ENCODE measurements at regions not wholly inside any gene's neighbourhood (a gene's known extent, or its start where the extent isn't known, plus 50 kb on each side); places are given as distances from the start of the nearest gene placed in this dataset.

DNA sequence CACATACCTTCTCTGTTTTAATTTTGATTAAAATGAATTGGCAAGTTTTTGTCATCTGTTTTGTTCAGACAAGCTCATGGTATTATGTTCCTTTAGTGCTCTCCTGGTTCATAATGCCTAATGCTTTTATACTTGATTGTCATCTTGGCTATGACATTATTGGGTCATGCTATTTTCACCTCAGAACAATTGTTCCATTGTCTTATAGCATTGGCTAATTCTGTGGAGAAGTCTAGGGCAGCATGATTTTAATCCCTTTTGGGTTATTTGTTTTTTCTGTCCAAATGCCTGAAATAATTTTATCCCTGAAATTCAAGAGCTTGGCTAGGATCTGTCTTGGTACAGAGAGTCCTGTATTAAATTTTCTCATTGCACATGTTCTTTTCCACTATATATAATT, 83.8 kb upstream of the CCDC85A start:
- H3K27me3 ChIP-seq (ENCODE audit: insufficient read depth, low read length, poor library complexity, severe bottlenecking) = no peaks in the 10 kb centered on the region
- no peaks in the 10 kb centered on the region for H3K9me3 ChIP-seq (ENCODE audit: insufficient read depth, low read depth, low read length)
- H3K4me2 ChIP-seq (ENCODE audit: low read depth, low read length, poor library complexity, severe bottlenecking) = no peak overlapping the region
- no peaks in the 10 kb centered on the region for H3K4me1 ChIP-seq (ENCODE audit: insufficient read depth, low read length, poor library complexity, severe bottlenecking)
- TF ChIP-seq CTCF (conservative IDR thresholded peaks at IDR 0.05; ENCODE audit: low read length) (no peak), EZH2phosphoT487 (IDR thresholded peaks at IDR 0.05; ENCODE audit: borderline replicate concordance) (no peak)
- no peaks in the 10 kb centered on the region for H3K36me3 ChIP-seq (ENCODE audit: insufficient read depth, low read length)
- H3K9me2 ChIP-seq (replicated peaks; ENCODE audit: low read depth, low read length) = no peaks in the 10 kb centered on the region
- no peak overlapping the region for H3K4me3 ChIP-seq (ENCODE audit: low read length, poor library complexity, severe bottlenecking)
- H3K79me2 ChIP-seq (ENCODE audit: insufficient read depth, low read length) = no peaks in the 10 kb centered on the region
- no peak overlapping the region for H2AFZ ChIP-seq (ENCODE audit: low read length)
- no peaks in the 10 kb centered on the region for H4K20me1 ChIP-seq (ENCODE audit: insufficient read depth, low read length, poor library complexity, severe bottlenecking)
- no peak overlapping the region for H3K9ac ChIP-seq (ENCODE audit: low read depth, low read length, poor library complexity, severe bottlenecking)
- no peaks in the 10 kb centered on the region for H3F3A ChIP-seq (ENCODE audit: low read depth)

GRCh38 chr2:56100791-56101312, 82.9 kb upstream of the CCDC85A start:
- H3K36me3 ChIP-seq (ENCODE audit: insufficient read depth, low read length) = no peaks in the 10 kb centered on the region
- no peak for TF ChIP-seq EZH2phosphoT487 (IDR thresholded peaks at IDR 0.05; ENCODE audit: borderline replicate concordance)
- no peak for TF ChIP-seq CTCF (conservative IDR thresholded peaks at IDR 0.05; ENCODE audit: low read length)
- H3K9me2 ChIP-seq (replicated peaks; ENCODE audit: low read depth, low read length) = no peaks in the 10 kb centered on the region
- no peak overlapping the region for H3K4me3 ChIP-seq (ENCODE audit: low read length, poor library complexity, severe bottlenecking)
- H3K4me2 ChIP-seq (ENCODE audit: low read depth, low read length, poor library complexity, severe bottlenecking) = no peak overlapping the region
- no peak overlapping the region for H2AFZ ChIP-seq (ENCODE audit: low read length)
- no peaks in the 10 kb centered on the region for H4K20me1 ChIP-seq (ENCODE audit: insufficient read depth, low read length, poor library complexity, severe bottlenecking)
- no peaks in the 10 kb centered on the region for H3K27me3 ChIP-seq (ENCODE audit: insufficient read depth, low read length, poor library complexity, severe bottlenecking)
- no peaks in the 10 kb centered on the region for H3K79me2 ChIP-seq (ENCODE audit: insufficient read depth, low read length)
- no peaks in the 10 kb centered on the region for H3K9me3 ChIP-seq (ENCODE audit: insufficient read depth, low read depth, low read length)
- H3K4me1 ChIP-seq (ENCODE audit: insufficient read depth, low read length, poor library complexity, severe bottlenecking) = no peaks in the 10 kb centered on the region
- no peaks in the 10 kb centered on the region for H3F3A ChIP-seq (ENCODE audit: low read depth)
- no peak overlapping the region for H3K9ac ChIP-seq (ENCODE audit: low read depth, low read length, poor library complexity, severe bottlenecking)

DNA sequence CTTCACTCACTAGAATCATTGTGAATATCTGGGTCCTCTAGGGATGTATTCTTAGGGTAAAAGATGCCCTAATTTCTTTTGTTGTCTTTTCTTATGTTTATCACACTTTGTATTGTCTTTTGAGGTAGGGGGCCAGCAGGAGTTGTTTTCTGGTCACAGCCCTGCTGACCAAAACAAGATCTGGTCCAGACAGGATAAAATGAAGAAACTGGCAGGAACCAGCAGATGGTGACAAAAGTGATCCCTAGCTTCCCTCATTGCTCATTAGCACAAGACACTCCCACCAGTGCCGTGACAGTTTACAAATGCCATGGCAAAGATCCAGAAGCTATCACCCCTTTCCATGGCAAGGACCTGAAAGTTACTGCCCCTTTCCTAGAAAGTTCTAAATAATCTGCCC, 81.7 kb upstream of the CCDC85A start:
- Histone ChIP-seq H3K9me3 (ENCODE audit: insufficient read depth, low read depth, low read length) (no peaks in the 10 kb centered on the region), H3K27me3 (ENCODE audit: insufficient read depth, low read length, poor library complexity, severe bottlenecking) (no peaks in the 10 kb centered on the region), H3F3A (ENCODE audit: low read depth) (no peaks in the 10 kb centered on the region), H4K20me1 (ENCODE audit: insufficient read depth, low read length, poor library complexity, severe bottlenecking) (no peaks in the 10 kb centered on the region), H2AFZ (ENCODE audit: low read length) (no peak overlapping the region), H3K9ac (ENCODE audit: low read depth, low read length, poor library complexity, severe bottlenecking) (no peak overlapping the region), H3K4me1 (ENCODE audit: insufficient read depth, low read length, poor library complexity, severe bottlenecking) (no peaks in the 10 kb centered on the region), H3K79me2 (ENCODE audit: insufficient read depth, low read length) (no peaks in the 10 kb centered on the region), H3K4me3 (ENCODE audit: low read length, poor library complexity, severe bottlenecking) (no peak overlapping the region), H3K36me3 (ENCODE audit: insufficient read depth, low read length) (no peaks in the 10 kb centered on the region), H3K4me2 (ENCODE audit: low read depth, low read length, poor library complexity, severe bottlenecking) (no peak overlapping the region), H3K9me2 (replicated peaks; ENCODE audit: low read depth, low read length) (no peaks in the 10 kb centered on the region)
- no peak for TF ChIP-seq EZH2phosphoT487 (IDR thresholded peaks at IDR 0.05; ENCODE audit: borderline replicate concordance)
- no peak for TF ChIP-seq CTCF (conservative IDR thresholded peaks at IDR 0.05; ENCODE audit: low read length)
